Tibial artery (tissue), 4 donors: ENCODE measurements at regions not wholly inside any gene's neighbourhood (a gene's known extent, or its start where the extent isn't known, plus 50 kb on each side); places are given as distances from the start of the nearest gene placed in this dataset.

ENCODE experiments used
- DNase-seq, 2 donors: peaks; one replicate each; pipeline ENCODE4 v3.0.0-alpha.2; 2019
- H3K27ac ChIP-seq, 2 donors: fragments of 200-600 bp; sonication (generic) in 1 of 2; 1 replicate in 1 of 2; 2 replicates in 1 of 2; pipeline ENCODE4 v1.5.1; 2018 to 2019; ENCODE audit warnings: mild to moderate bottlenecking in 1 of 2
- H3K27me3 ChIP-seq, 2 donors: fragments of 200-600 bp; sonication (generic) in 1 of 2; one replicate each; pipeline versions ENCODE4 v1.5.1 to v1.6.0; 2016 to 2019
- H3K36me3 ChIP-seq, 3 donors: fragments of 200-600 bp; sonication (generic) in 2 of 3; one replicate each; pipeline ENCODE4 v1.5.1; 2016 to 2019; ENCODE audit warnings: mild to moderate bottlenecking in 2 of 3
- H3K4me1 ChIP-seq, 4 donors: fragments of 200-600 bp; sonication (generic) in 2 of 4; 1 replicate in 3 of 4; 2 replicates in 1 of 4; pipeline ENCODE4 v1.5.1; 2016 to 2019
- H3K4me3 ChIP-seq, 2 donors: fragments of 200-600 bp; sonication (generic) in 1 of 2; 1 replicate in 1 of 2; 2 replicates in 1 of 2; pipeline ENCODE4 v1.5.1; 2018 to 2019; ENCODE audit warnings: mild to moderate bottlenecking in 2 of 2
- H3K9me3 ChIP-seq, 3 donors: fragments of 200-600 bp; sonication (generic) in 1 of 3; one replicate each; pipeline ENCODE4 v1.5.1; 2016 to 2019
- CTCF ChIP-seq, 2 experiments: fragments of 200-600 bp in 1 of 2; fragments of 450-650 bp in 1 of 2; IDR thresholded peaks; one replicate each; pipeline ENCODE4 v1.5.1; 2017 to 2019; ENCODE audit warnings: antibody characterized with exemption in 2 of 2, mild to moderate bottlenecking in 1 of 2, moderate library complexity in 1 of 2
- intact Hi-C: fragments of 100-400 bp; cut with DNase I; formaldehyde crosslinking; loops from one replicate; pipeline ENCODE4 v1.15.0; 2023; ENCODE audit warnings: low total_unique reads

DNA sequence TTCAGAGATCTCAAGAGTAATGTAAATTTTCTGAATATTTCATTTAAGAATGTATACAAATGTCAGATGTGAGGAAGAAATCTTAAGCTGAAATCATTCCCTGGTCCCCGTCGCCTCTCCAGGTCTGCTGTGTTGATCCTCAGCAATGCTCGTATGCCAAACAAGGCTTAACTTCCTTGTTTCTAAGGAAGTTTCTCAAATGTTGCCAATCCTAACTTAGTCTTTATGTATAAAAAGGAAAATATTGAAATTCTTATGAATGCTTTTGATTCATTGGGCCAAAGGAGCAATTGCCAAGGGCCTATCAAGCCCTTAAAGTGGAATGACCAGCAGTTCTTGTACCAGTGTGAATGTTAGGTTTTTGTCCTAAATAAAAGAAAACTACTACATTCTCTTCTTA lies 507.7 kb upstream of the SEMA6D start:
- intact Hi-C loops, result no loop called here
- no peak for DNase-seq
- Histone ChIP-seq H3K27ac (no peak overlapping the region), H3K36me3 (no peaks in the 10 kb centered on the region), H3K9me3 (no peaks in the 10 kb centered on the region), H3K4me1 (no peaks in the 10 kb centered on the region), H3K27me3 (no peaks in the 10 kb centered on the region), H3K4me3 (no peak overlapping the region)
- TF ChIP-seq CTCF (IDR thresholded peaks at IDR 0.05), result no peak

- no peak for DNase-seq
- Histone ChIP-seq H3K27me3 (no peaks in the 10 kb centered on the region), H3K4me3 (no peak overlapping the region), H3K36me3 (no peaks in the 10 kb centered on the region), H3K27ac (no peak overlapping the region), H3K9me3 (no peaks in the 10 kb centered on the region), H3K4me1 (no peaks in the 10 kb centered on the region)
- intact Hi-C loops, result no loop called here
- no peak for TF ChIP-seq CTCF (IDR thresholded peaks at IDR 0.05)
Observed at GRCh38 chr15:47212222-47213010, 504.9 kb upstream of the SEMA6D start.

DNA sequence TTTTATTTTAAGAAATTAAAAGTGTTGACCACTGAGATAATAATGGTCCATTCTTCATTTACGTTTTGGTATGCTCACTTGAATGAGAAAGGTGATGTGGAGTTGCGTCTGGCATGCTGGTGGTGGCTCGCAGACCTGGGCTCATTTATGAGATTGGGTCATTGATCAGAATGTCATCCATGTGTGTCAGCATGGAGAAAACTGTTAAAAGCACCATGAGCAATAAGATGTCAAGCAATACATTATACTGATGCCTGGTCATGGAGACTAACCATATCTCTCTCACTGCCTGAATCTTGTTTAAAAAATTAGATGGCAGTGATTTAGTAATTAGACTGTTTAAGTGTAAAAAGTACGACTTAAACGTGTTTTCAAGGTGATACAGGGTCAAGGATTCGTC lies 503.4 kb upstream of the SEMA6D start:
- no peak for TF ChIP-seq CTCF (IDR thresholded peaks at IDR 0.05)
- Histone ChIP-seq H3K27me3 (no peaks in the 10 kb centered on the region), H3K36me3 (no peaks in the 10 kb centered on the region), H3K4me3 (no peak overlapping the region), H3K4me1 (no peaks in the 10 kb centered on the region), H3K27ac (no peak overlapping the region), H3K9me3 (no peaks in the 10 kb centered on the region)
- DNase-seq, result no peak
- intact Hi-C loops, result no loop called here

- Histone ChIP-seq H3K4me1 (no peaks in the 10 kb centered on the region), H3K4me3 (no peak overlapping the region), H3K36me3 (no peaks in the 10 kb centered on the region), H3K9me3 (no peaks in the 10 kb centered on the region), H3K27ac (no peak overlapping the region), H3K27me3 (no peaks in the 10 kb centered on the region)
- intact Hi-C loops, result no loop called here
- no peak for DNase-seq
- TF ChIP-seq CTCF (IDR thresholded peaks at IDR 0.05), result no peak
Observed at GRCh38 chr15:47218295-47218694, 499.0 kb upstream of the SEMA6D start.

DNA sequence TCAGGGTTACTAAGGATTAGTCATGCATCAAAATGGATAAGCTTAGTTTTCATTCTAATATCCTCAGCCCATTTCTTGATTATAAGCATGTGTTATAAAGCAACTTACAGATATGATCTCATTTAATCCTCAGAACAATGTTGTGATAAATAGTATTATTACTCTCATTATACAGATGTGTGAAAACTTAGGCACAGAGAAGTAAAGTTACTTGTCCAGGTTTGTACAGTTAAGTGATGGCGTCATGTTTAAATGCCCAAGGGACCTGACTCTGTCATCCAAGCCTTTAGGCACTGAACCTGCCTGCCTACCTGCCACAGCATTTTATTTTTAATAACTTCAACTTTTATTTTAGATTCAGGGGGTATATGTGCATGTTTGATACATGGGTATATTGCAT lies 472.9 kb upstream of the SEMA6D start:
- no peak for TF ChIP-seq CTCF (IDR thresholded peaks at IDR 0.05)
- DNase-seq, result no peak

More for the DNA sequence above, 472.9 kb upstream of the SEMA6D start:
- Histone ChIP-seq H3K27ac (no peak overlapping the region), H3K4me1 (no peaks in the 10 kb centered on the region), H3K9me3 (no peaks in the 10 kb centered on the region), H3K27me3 (no peaks in the 10 kb centered on the region), H3K4me3 (no peak overlapping the region), H3K36me3 (no peaks in the 10 kb centered on the region)
- intact Hi-C loops, result no loop called here
